A549 (cell line): ENCODE measurements at regions not wholly inside any gene's neighbourhood (a gene's known extent, or its start where the extent isn't known, plus 50 kb on each side); places are given as distances from the start of the nearest gene placed in this dataset.

ENCODE experiments used
- ATAC-seq, 2 experiments: fragments of 200-7000 bp in 1 of 2; fragments of >200 bp in 1 of 2; cut with Nextera tagmentation in 1 of 2; cut with Tn5 transposase in 1 of 2; 3 replicates each; pipeline versions ENCODE4 v1.8.0 to v1.9.1; 2018 to 2020; ENCODE audit warnings: mild to moderate bottlenecking in 1 of 2, moderate library complexity in 1 of 2
- CTCF ChIA-PET: fragments of 300-600 bp; sonication (Branson Sonifier 250); formaldehyde crosslinking; extraction: SDS; loops from one replicate; lab custom pipeline; 2021; ENCODE audit warnings: antibody characterized with exemption, inconsistent platforms; lab: Yijun Ruan, JAX
- POLR2A ChIA-PET: fragments of 350-600 bp; formaldehyde crosslinking; extraction: SDS; loops from one replicate; lab custom pipeline; 2021; ENCODE audit warnings: antibody characterized with exemption, inconsistent platforms; lab: Yijun Ruan, JAX
- DNase-seq, 2 experiments: peaks; one replicate each; pipeline versions ENCODE4 v3.0.0 to v3.0.0-alpha.2; 2011 to 2016; ENCODE audit warnings: low read depth in 1 of 2, low spot score in 1 of 2
- FAIRE-seq: peaks from 2 replicates; lab custom pipeline; 2011; peaks lifted over from hg19 to GRCh38; lab: Jason Lieb, UNC
- H3K27ac ChIP-seq, 2 experiments: fragments of >200 bp; sonication (Bioruptor Twin); formaldehyde crosslinking; 3 replicates each; pipeline ENCODE4 v1.5.1; 2016 to 2017
- H3K4me1 ChIP-seq: fragments of >200 bp; sonication (Bioruptor Twin); formaldehyde crosslinking; 3 replicates; pipeline ENCODE4 v1.6.1; 2016
- H3K4me2 ChIP-seq: fragments of >200 bp; sonication (Bioruptor Twin); formaldehyde crosslinking; 3 replicates; pipeline ENCODE4 v1.6.1; 2016
- H3K4me3 ChIP-seq: fragments of >200 bp; sonication (Bioruptor Twin); formaldehyde crosslinking; 3 replicates; pipeline ENCODE4 v1.5.1; 2016
- H3K9me3 ChIP-seq: fragments of >200 bp; sonication (Bioruptor Twin); formaldehyde crosslinking; 3 replicates; pipeline ENCODE4 v1.6.1; 2016
- ATOH8 ChIP-seq: fragments of 250-450 bp; sonication (Bioruptor Pico); IDR thresholded peaks from 2 replicates; pipeline ENCODE4 v1.5.0; 2020; ENCODE audit warnings: low read depth, mild to moderate bottlenecking, moderate library complexity
- CBX8 ChIP-seq: fragments of 200-600 bp; sonication (generic); IDR thresholded peaks from 2 replicates; pipeline ENCODE4 v1.6.1; 2016
- E2F6 ChIP-seq: IDR thresholded peaks from 2 replicates; pipeline ENCODE4 v1.6.1; 2012; ENCODE audit warnings: low read depth, borderline replicate concordance
- EHMT2 ChIP-seq: fragments of 200-600 bp; sonication (generic); IDR thresholded peaks from 2 replicates; pipeline ENCODE4 v1.6.1; 2016; ENCODE audit warnings: antibody characterized with exemption, low read depth, mild to moderate bottlenecking, moderate library complexity
- FOSB ChIP-seq: fragments of 250-450 bp; sonication (Bioruptor Pico); IDR thresholded peaks from 2 replicates; pipeline ENCODE4 v1.5.0; 2020; ENCODE audit warnings: mild to moderate bottlenecking, moderate library complexity
- FOXS1 ChIP-seq: fragments of 250-450 bp; sonication (Bioruptor Pico); IDR thresholded peaks from 2 replicates; pipeline ENCODE4 v1.5.0; 2020; ENCODE audit warnings: mild to moderate bottlenecking, moderate library complexity
- HDAC2 ChIP-seq: fragments of 200-600 bp; sonication (generic); IDR thresholded peaks from 2 replicates; pipeline ENCODE4 v1.6.1; 2016
- HES2 ChIP-seq: fragments of >200 bp; sonication (Bioruptor Twin); formaldehyde crosslinking; IDR thresholded peaks from 2 replicates; pipeline ENCODE4 v1.6.1; 2016
- HOXB13 ChIP-seq: fragments of 250-450 bp; sonication (Bioruptor Pico); IDR thresholded peaks from 2 replicates; pipeline ENCODE4 v1.5.0; 2020; ENCODE audit warnings: low read depth, mild to moderate bottlenecking, moderate library complexity
- HOXB5 ChIP-seq: fragments of 250-450 bp; sonication (Bioruptor Pico); IDR thresholded peaks from 2 replicates; pipeline ENCODE4 v1.5.0; 2020; ENCODE audit warnings: mild to moderate bottlenecking, moderate library complexity
- JUN ChIP-seq, 2 experiments: fragments of >200 bp; sonication (Bioruptor Twin); formaldehyde crosslinking; IDR thresholded peaks; 2 replicates in 1 of 2; 3 replicates in 1 of 2; pipeline ENCODE4 v1.6.1; 2016 to 2017
- JUNB ChIP-seq: fragments of >200 bp; sonication (Bioruptor Twin); formaldehyde crosslinking; IDR thresholded peaks from 2 replicates; pipeline ENCODE4 v1.6.1; 2016
- MAFK ChIP-seq: fragments of 450-650 bp; IDR thresholded peaks from 2 replicates; pipeline ENCODE4 v1.6.1; 2014; ENCODE audit not compliant: partially characterized antibody
- MAX ChIP-seq: IDR thresholded peaks from 2 replicates; pipeline ENCODE4 v1.6.1; 2012
- NFE2L2 ChIP-seq: fragments of 150-350 bp; conservative IDR thresholded peaks from 2 replicates; pipeline ENCODE4 v1.6.1; 2014; ENCODE audit warnings: low read length
- NPAS2 ChIP-seq: fragments of 250-450 bp; sonication (Bioruptor Pico); IDR thresholded peaks from 2 replicates; pipeline ENCODE4 v1.8.0; 2022; ENCODE audit warnings: mild to moderate bottlenecking, moderate library complexity, borderline replicate concordance
- RNF2 ChIP-seq: fragments of 200-600 bp; sonication (generic); IDR thresholded peaks from 2 replicates; pipeline ENCODE4 v1.6.1; 2016; ENCODE audit warnings: low read depth, mild to moderate bottlenecking, antibody characterized with exemption, moderate library complexity, borderline replicate concordance
- ZC3H11A ChIP-seq: fragments of 450-650 bp; IDR thresholded peaks from 2 replicates; pipeline ENCODE4 v1.6.1; 2014; ENCODE audit warnings: antibody characterized with exemption, mild to moderate bottlenecking
- ZSCAN20 ChIP-seq: fragments of 250-450 bp; sonication (Bioruptor Pico); IDR thresholded peaks from 2 replicates; pipeline ENCODE4 v1.8.0; 2022; ENCODE audit warnings: mild to moderate bottlenecking, moderate library complexity
- whole genome bisulfite sequencing: methylation state at CpG from one replicate; pipeline ENCODE4 v1.1.6; 2017; ENCODE audit errors: missing lambda C conversion rate; 5-methylcytosine and 5-hydroxymethylcytosine counted together
- TF ChIP-seq, protein P1 (sequence below): fragments of 450-650 bp; IDR thresholded peaks from 2 replicates; pipeline ENCODE4 v1.6.1; 2014; ENCODE audit warnings: antibody characterized with exemption
- TF ChIP-seq, protein P2 (sequence below): fragments of >200 bp; sonication (Bioruptor Twin); formaldehyde crosslinking; IDR thresholded peaks from 3 replicates; pipeline ENCODE4 v1.5.1; 2016

GRCh38 chr2:144030791-144031190, 489.1 kb downstream of the ZEB2 start:
- FAIRE-seq (no peak), ATAC-seq (no peak), DNase-seq (no peak)
- WGBS, result 75% methylated on average over 5 of the region's 5 CpGs
- POLR2A ChIA-PET, result no interaction called here
- Histone ChIP-seq H3K27ac (no peak overlapping the region), H3K4me3 (no peak overlapping the region), H3K9me3 (no peaks in the 10 kb centered on the region), H3K4me1 (no peaks in the 10 kb centered on the region), H3K4me2 (no peak overlapping the region)
- TF ChIP-seq E2F6 (no peak), JUNB (no peak)
- CTCF ChIA-PET, result interaction anchor here (0.7 kb wide), 1 partner anchor 53 kb away, joined by 3 read pairs; no protein-coding TSS in a partner anchor

DNA sequence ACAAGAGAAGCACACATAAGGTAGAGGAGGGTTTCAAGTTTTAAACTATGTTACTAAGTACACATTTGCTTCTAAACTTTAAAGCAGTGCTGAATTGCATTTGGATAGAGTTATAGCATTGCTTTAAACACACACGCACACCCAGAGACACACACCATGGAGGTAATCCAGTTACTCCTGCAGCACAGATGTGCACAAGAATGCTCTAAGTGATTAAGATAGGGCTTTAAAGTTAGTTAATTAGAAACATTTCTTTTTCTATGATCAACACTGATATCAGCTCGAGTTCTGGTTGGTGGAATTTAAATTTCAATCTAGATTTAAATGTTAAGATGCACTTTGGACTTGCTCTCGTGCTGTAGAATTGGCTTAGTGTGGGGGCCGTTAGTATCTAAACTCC, 492.3 kb downstream of the ZEB2 start:
- 60% methylated on average over 4 of the region's 4 CpGs for WGBS

DNA sequence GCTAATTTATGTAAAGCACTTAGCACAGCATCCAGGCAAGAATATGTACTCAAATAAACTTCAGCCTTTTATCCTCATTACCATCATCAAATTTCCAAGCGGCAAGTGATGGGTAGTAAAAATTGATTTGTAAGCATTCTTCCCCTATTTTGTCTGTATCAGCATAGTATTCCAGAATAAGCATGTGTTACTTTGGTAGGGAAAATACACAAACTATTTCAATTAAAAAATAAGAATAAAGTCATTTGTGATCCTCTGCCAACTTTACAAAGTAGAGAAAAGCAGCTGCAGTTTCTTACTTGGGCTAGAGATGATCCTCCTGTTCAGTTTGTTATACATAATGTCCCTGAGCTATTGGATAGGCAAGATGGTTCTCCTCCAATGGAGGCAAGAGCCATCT, 493.2 kb downstream of the ZEB2 start:
- FAIRE-seq, result no peak
- TF ChIP-seq HOXB13, result no peak
- TF ChIP-seq MAFK, result peak; percentile 15
- no peak for TF ChIP-seq ZSCAN20 (CRISPR knock-in tag)
- no peak for TF ChIP-seq NPAS2
- no peak for TF ChIP-seq EHMT2
- TF ChIP-seq, all 56 proteins: peak for 1
- DNase-seq (no peak), ATAC-seq (no peak)
- POLR2A ChIA-PET, result no interaction called here
- WGBS, result 95% methylated on average over 1 of the region's 1 CpG
- H3K4me3 ChIP-seq, result no peak overlapping the region
- CTCF ChIA-PET, result no interaction called here
- no peaks in the 10 kb centered on the region for H3K4me1 ChIP-seq
- H3K27ac ChIP-seq, result no peak overlapping the region
- 0 out of 3 replicates have a peak, but pooled peaks cover 4% of the 10 kb centered on the region for H3K9me3 ChIP-seq
- no peak overlapping the region for H3K4me2 ChIP-seq

More for the DNA sequence above, 492.3 kb downstream of the ZEB2 start:
- POLR2A ChIA-PET, result no interaction called here
- Histone ChIP-seq H3K4me3 (no peak overlapping the region), H3K9me3 (no peaks in the 10 kb centered on the region), H3K27ac (no peak overlapping the region), H3K4me2 (no peak overlapping the region), H3K4me1 (no peaks in the 10 kb centered on the region)
- FAIRE-seq (no peak), DNase-seq (no peak), ATAC-seq (no peak)
- TF ChIP-seq JUN (IDR thresholded peaks at IDR 0.05) (no peak), ZC3H11A (no peak), HOXB5 (CRISPR knock-in tag) (no peak), HDAC2 (no peak), ZSCAN20 (CRISPR knock-in tag) (no peak), FOXS1 (CRISPR knock-in tag) (no peak), FOSB (CRISPR knock-in tag) (no peak), NFE2L2 (no peak), RNF2 (no peak), ATOH8 (CRISPR knock-in tag) (no peak), HOXB13 (no peak)
- TF ChIP-seq, protein P1, sequence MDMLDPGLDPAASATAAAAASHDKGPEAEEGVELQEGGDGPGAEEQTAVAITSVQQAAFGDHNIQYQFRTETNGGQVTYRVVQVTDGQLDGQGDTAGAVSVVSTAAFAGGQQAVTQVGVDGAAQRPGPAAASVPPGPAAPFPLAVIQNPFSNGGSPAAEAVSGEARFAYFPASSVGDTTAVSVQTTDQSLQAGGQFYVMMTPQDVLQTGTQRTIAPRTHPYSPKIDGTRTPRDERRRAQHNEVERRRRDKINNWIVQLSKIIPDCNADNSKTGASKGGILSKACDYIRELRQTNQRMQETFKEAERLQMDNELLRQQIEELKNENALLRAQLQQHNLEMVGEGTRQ, result no peak
- CTCF ChIA-PET, result no interaction called here

DNA sequence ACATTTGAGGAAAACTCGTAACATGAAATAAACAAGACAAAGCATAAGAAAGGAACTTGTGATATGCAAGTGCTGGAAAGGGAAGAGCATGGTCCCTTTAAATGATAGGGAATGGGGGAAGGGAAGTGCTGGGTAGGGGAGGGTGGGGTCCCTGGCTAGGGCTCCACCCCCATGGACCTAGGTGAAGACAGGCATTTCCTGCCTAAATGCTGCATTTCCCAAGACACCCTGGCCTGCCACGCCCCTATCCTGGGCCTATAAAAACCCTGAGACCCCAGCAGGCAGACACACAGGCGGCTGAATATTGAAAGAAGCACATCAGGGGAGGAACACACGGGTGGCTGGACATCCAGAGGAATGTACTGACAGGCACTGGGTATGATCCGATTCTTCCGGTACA, 499.9 kb downstream of the ZEB2 start:
- WGBS, result 91% methylated on average over 5 of the region's 6 CpGs
- CTCF ChIA-PET, result no interaction called here
- DNase-seq, result no peak
- Histone ChIP-seq H3K4me3 (no peak overlapping the region), H3K9me3 (peaks cover 4% of the 10 kb centered on the region; the same call in 1 of the 3 replicates), H3K27ac (no peak overlapping the region), H3K4me2 (no peak overlapping the region), H3K4me1 (peaks cover 15% of the 10 kb centered on the region)
- ATAC-seq, result no peak
- no peak for FAIRE-seq
- TF ChIP-seq MAX (no peak), HES2 (no peak), CBX8 (no peak)
- TF ChIP-seq, protein P2, sequence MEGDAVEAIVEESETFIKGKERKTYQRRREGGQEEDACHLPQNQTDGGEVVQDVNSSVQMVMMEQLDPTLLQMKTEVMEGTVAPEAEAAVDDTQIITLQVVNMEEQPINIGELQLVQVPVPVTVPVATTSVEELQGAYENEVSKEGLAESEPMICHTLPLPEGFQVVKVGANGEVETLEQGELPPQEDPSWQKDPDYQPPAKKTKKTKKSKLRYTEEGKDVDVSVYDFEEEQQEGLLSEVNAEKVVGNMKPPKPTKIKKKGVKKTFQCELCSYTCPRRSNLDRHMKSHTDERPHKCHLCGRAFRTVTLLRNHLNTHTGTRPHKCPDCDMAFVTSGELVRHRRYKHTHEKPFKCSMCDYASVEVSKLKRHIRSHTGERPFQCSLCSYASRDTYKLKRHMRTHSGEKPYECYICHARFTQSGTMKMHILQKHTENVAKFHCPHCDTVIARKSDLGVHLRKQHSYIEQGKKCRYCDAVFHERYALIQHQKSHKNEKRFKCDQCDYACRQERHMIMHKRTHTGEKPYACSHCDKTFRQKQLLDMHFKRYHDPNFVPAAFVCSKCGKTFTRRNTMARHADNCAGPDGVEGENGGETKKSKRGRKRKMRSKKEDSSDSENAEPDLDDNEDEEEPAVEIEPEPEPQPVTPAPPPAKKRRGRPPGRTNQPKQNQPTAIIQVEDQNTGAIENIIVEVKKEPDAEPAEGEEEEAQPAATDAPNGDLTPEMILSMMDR, result no peak
- POLR2A ChIA-PET, result no interaction called here
